WTC11 (cell line): ENCODE measurements at regions not wholly inside any gene's neighbourhood (a gene's known extent, or its start where the extent isn't known, plus 50 kb on each side); places are given as distances from the start of the nearest gene placed in this dataset.

Source experiments
- ATAC-seq: fragments of 200-7000 bp; cut with Tn5 transposase; 2 replicates; pipeline ENCODE4 v1.10.0; 2021; ENCODE audit warnings: mild to moderate bottlenecking, moderate library complexity
- CTCF ChIA-PET: fragments of 300-600 bp; sonication (Branson Sonifier 250); formaldehyde crosslinking; loops from one replicate; lab custom pipeline; 2021; ENCODE audit warnings: antibody characterized with exemption; lab: Charles Lee
- POLR2A ChIA-PET: fragments of 350-600 bp; sonication (Branson Sonifier 250); formaldehyde crosslinking; loops from one replicate; lab custom pipeline; 2021; ENCODE audit warnings: antibody characterized with exemption; lab: Charles Lee
- DNase-seq: peaks from one replicate; pipeline ENCODE4 v3.0.0; 2021; ENCODE audit warnings: low spot score
- H3K27ac Mint-ChIP-seq: 2 replicates; pipeline ENCODE4 v1.8.0; 2021; ENCODE audit warnings: mixed read lengths
- H3K27me3 Mint-ChIP-seq: 2 replicates; pipeline ENCODE4 v1.8.0; 2021; ENCODE audit warnings: low read depth, mild to moderate bottlenecking, moderate library complexity, mixed read lengths
- H3K36me3 Mint-ChIP-seq: 2 replicates; pipeline ENCODE4 v1.8.0; 2021; ENCODE audit warnings: mixed read lengths
- H3K4me1 Mint-ChIP-seq: 2 replicates; pipeline ENCODE4 v1.8.0; 2022; ENCODE audit warnings: mixed read lengths
- H3K4me3 Mint-ChIP-seq: 2 replicates; pipeline ENCODE4 v1.8.0; 2021; ENCODE audit warnings: mild to moderate bottlenecking, moderate library complexity, mixed read lengths
- H3K9me3 Mint-ChIP-seq: 2 replicates; pipeline ENCODE4 v1.8.0; 2021; ENCODE audit warnings: mixed read lengths
- ATF1 ChIP-seq: sonication (generic); formaldehyde crosslinking; IDR thresholded peaks from 2 replicates; pipeline ENCODE4 v1.8.1; 2023; ENCODE audit warnings: mild to moderate bottlenecking, moderate library complexity, missing genetic modification reagents
- EMX1 ChIP-seq: fragments of 250-450 bp; sonication (Bioruptor Pico); IDR thresholded peaks from 2 replicates; pipeline ENCODE4 v1.8.0; 2021; ENCODE audit warnings: mild to moderate bottlenecking
- ESRRA ChIP-seq: sonication (generic); formaldehyde crosslinking; IDR thresholded peaks from 2 replicates; pipeline ENCODE4 v1.8.1; 2022; ENCODE audit warnings: mild to moderate bottlenecking, missing genetic modification reagents, borderline replicate concordance
- FOXK1 ChIP-seq: sonication (generic); formaldehyde crosslinking; IDR thresholded peaks from 2 replicates; pipeline ENCODE4 v1.8.0; 2022; ENCODE audit warnings: mild to moderate bottlenecking, moderate library complexity, missing genetic modification reagents
- FOXP1 ChIP-seq: sonication (generic); formaldehyde crosslinking; IDR thresholded peaks from 2 replicates; pipeline ENCODE4 v1.8.0; 2022; ENCODE audit warnings: missing genetic modification reagents, mild to moderate bottlenecking, moderate library complexity, borderline replicate concordance
- GRHL2 ChIP-seq: fragments of 250-450 bp; sonication (Bioruptor Pico); IDR thresholded peaks from 2 replicates; pipeline ENCODE4 v1.8.0; 2022; ENCODE audit warnings: mild to moderate bottlenecking, moderate library complexity; ENCODE audit not compliant: insufficient replicate concordance, severe bottlenecking
- IRF2 ChIP-seq: sonication (generic); formaldehyde crosslinking; IDR thresholded peaks from 2 replicates; pipeline ENCODE4 v1.8.0; 2022; ENCODE audit warnings: low read depth, missing genetic modification reagents, borderline replicate concordance
- KAT7 ChIP-seq: sonication (generic); formaldehyde crosslinking; IDR thresholded peaks from 2 replicates; pipeline ENCODE4 v1.8.1; 2023; ENCODE audit warnings: missing genetic modification reagents, mild to moderate bottlenecking, borderline replicate concordance
- MXD4 ChIP-seq: fragments of 250-450 bp; sonication (Bioruptor Pico); IDR thresholded peaks from 2 replicates; pipeline ENCODE4 v1.8.0; 2021; ENCODE audit warnings: mild to moderate bottlenecking, moderate library complexity, borderline replicate concordance
- NR2C2 ChIP-seq: sonication (generic); formaldehyde crosslinking; IDR thresholded peaks from 2 replicates; pipeline ENCODE4 v1.8.0; 2022; ENCODE audit warnings: mild to moderate bottlenecking, missing genetic modification reagents
- SOX15 ChIP-seq: fragments of 250-450 bp; sonication (Bioruptor Pico); IDR thresholded peaks from 2 replicates; pipeline ENCODE4 v1.9.0; 2021; ENCODE audit warnings: mild to moderate bottlenecking
- SP1 ChIP-seq: sonication (generic); formaldehyde crosslinking; conservative IDR thresholded peaks from 2 replicates; pipeline ENCODE4 v1.8.1; 2022; ENCODE audit warnings: missing genetic modification reagents
- TEAD4 ChIP-seq: sonication (generic); formaldehyde crosslinking; IDR thresholded peaks from 2 replicates; pipeline ENCODE4 v1.8.0; 2022; ENCODE audit warnings: mild to moderate bottlenecking, missing genetic modification reagents
- ZBTB21 ChIP-seq: sonication (generic); formaldehyde crosslinking; IDR thresholded peaks from 2 replicates; pipeline ENCODE4 v1.8.1; 2023; ENCODE audit warnings: mild to moderate bottlenecking, missing genetic modification reagents, borderline replicate concordance
- ZNF232 ChIP-seq: sonication (generic); formaldehyde crosslinking; IDR thresholded peaks from 2 replicates; pipeline ENCODE4 v1.8.0; 2022; ENCODE audit warnings: mild to moderate bottlenecking, missing genetic modification reagents
- ZNF263 ChIP-seq: sonication (generic); formaldehyde crosslinking; IDR thresholded peaks from 2 replicates; pipeline ENCODE4 v1.8.1; 2022; ENCODE audit warnings: low read depth, mild to moderate bottlenecking, moderate library complexity, missing genetic modification reagents
- TF ChIP-seq, protein P1 (sequence below): sonication (generic); formaldehyde crosslinking; conservative IDR thresholded peaks from 2 replicates; pipeline ENCODE4 v1.8.1; 2022; ENCODE audit warnings: mild to moderate bottlenecking, missing genetic modification reagents
- TF ChIP-seq, protein P2 (sequence below): sonication (generic); formaldehyde crosslinking; IDR thresholded peaks from 2 replicates; pipeline ENCODE4 v1.8.0; 2023; ENCODE audit warnings: missing genetic modification reagents
- TF ChIP-seq, protein P3 (sequence below): sonication (generic); formaldehyde crosslinking; IDR thresholded peaks from 2 replicates; pipeline ENCODE4 v1.8.1; 2023; ENCODE audit warnings: mild to moderate bottlenecking, missing genetic modification reagents
- TF ChIP-seq, protein P4 (sequence below): fragments of 250-450 bp; sonication (Bioruptor Pico); IDR thresholded peaks from 2 replicates; pipeline ENCODE4 v1.9.0; 2021; ENCODE audit warnings: mild to moderate bottlenecking
- TF ChIP-seq, protein P5 (sequence below): sonication (generic); formaldehyde crosslinking; IDR thresholded peaks from 2 replicates; pipeline ENCODE4 v1.8.0; 2022; ENCODE audit warnings: mild to moderate bottlenecking, missing genetic modification reagents
- TF ChIP-seq, protein P6 (sequence below): fragments of 250-450 bp; sonication (Bioruptor Pico); IDR thresholded peaks from 2 replicates; pipeline ENCODE4 v2.1.2; 2022; ENCODE audit warnings: mild to moderate bottlenecking, moderate library complexity
- TF ChIP-seq, protein P7 (sequence below): sonication (generic); formaldehyde crosslinking; IDR thresholded peaks from 2 replicates; pipeline ENCODE4 v1.8.1; 2023; ENCODE audit warnings: mild to moderate bottlenecking, missing genetic modification reagents

DNA sequence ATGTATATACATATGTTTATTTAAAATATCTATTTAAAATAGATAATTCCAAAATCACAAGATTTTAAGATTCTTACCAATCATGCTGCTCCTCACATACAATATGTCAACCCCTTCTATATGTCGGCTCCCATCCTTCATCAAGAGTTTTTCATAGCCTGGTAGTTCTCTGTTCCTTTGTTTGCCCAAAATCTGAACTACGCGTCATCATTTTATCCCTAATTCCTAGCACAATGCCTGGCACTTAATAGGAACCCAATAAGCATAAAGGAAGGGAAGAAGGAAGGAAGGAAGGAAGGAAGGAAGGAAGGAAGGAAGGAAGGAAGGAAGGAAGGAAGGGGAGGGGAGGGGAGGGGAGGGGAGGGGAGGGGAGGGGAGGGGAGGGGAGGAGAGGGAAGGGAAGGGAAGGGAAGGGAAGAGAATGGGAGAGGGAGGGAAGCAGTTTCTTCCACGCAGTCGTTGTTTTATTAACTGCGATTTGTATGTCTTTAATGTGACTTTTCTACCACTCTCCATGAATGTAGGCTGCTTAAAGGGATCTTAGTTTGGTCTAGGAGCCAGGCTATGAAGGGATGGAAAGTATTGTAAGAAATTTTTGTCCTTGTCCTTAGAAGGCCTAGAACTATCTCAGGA, 83.3 kb upstream of the PCGF5 start (continued):
- TF ChIP-seq, protein P1, sequence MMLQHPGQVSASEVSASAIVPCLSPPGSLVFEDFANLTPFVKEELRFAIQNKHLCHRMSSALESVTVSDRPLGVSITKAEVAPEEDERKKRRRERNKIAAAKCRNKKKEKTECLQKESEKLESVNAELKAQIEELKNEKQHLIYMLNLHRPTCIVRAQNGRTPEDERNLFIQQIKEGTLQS (CRISPR knock-in tag), result no peak
- TF ChIP-seq, protein P2, sequence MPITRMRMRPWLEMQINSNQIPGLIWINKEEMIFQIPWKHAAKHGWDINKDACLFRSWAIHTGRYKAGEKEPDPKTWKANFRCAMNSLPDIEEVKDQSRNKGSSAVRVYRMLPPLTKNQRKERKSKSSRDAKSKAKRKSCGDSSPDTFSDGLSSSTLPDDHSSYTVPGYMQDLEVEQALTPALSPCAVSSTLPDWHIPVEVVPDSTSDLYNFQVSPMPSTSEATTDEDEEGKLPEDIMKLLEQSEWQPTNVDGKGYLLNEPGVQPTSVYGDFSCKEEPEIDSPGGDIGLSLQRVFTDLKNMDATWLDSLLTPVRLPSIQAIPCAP, result no peak
- TF ChIP-seq, protein P3, sequence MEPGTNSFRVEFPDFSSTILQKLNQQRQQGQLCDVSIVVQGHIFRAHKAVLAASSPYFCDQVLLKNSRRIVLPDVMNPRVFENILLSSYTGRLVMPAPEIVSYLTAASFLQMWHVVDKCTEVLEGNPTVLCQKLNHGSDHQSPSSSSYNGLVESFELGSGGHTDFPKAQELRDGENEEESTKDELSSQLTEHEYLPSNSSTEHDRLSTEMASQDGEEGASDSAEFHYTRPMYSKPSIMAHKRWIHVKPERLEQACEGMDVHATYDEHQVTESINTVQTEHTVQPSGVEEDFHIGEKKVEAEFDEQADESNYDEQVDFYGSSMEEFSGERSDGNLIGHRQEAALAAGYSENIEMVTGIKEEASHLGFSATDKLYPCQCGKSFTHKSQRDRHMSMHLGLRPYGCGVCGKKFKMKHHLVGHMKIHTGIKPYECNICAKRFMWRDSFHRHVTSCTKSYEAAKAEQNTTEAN (CRISPR knock-in tag), result no peak
- TF ChIP-seq KAT7 (no peak), FOXK1 (no peak), SP1 (CRISPR knock-in tag) (no peak)

DNA sequence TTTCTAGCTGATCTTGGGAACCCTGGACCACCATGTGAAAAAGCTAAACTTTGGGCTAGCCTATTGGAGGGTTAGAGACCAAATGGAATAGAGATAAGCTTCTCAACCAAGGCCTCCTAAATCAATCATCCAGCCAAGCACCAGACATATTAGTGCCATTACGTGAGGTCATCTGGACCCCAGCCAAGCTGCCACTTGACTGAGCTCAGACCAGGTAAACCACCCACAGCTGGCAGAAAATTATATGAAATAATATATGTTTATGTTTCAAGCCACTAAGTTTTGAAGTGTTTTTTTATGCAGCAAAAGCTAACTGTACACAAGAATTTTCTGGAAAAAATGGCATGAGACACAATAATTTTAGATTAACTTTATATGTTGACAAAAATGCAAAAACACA, 82.6 kb upstream of the PCGF5 start:
- POLR2A ChIA-PET, result no interaction called here
- DNase-seq (no peak), ATAC-seq (no peak)
- no peak for TF ChIP-seq NR2C2 (CRISPR knock-in tag)
- no peak for TF ChIP-seq TEAD4 (CRISPR knock-in tag)
- TF ChIP-seq ESRRA (CRISPR knock-in tag), result no peak
- TF ChIP-seq SOX15 (CRISPR knock-in tag), result no peak
- no peak for TF ChIP-seq MXD4 (CRISPR knock-in tag)
- TF ChIP-seq, protein P4, sequence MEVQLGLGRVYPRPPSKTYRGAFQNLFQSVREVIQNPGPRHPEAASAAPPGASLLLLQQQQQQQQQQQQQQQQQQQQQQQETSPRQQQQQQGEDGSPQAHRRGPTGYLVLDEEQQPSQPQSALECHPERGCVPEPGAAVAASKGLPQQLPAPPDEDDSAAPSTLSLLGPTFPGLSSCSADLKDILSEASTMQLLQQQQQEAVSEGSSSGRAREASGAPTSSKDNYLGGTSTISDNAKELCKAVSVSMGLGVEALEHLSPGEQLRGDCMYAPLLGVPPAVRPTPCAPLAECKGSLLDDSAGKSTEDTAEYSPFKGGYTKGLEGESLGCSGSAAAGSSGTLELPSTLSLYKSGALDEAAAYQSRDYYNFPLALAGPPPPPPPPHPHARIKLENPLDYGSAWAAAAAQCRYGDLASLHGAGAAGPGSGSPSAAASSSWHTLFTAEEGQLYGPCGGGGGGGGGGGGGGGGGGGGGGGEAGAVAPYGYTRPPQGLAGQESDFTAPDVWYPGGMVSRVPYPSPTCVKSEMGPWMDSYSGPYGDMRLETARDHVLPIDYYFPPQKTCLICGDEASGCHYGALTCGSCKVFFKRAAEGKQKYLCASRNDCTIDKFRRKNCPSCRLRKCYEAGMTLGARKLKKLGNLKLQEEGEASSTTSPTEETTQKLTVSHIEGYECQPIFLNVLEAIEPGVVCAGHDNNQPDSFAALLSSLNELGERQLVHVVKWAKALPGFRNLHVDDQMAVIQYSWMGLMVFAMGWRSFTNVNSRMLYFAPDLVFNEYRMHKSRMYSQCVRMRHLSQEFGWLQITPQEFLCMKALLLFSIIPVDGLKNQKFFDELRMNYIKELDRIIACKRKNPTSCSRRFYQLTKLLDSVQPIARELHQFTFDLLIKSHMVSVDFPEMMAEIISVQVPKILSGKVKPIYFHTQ (CRISPR knock-in tag), result no peak
- no peak for TF ChIP-seq EMX1
- TF ChIP-seq FOXP1 (CRISPR knock-in tag), result no peak
- no peak for TF ChIP-seq IRF2 (CRISPR knock-in tag)
- no peak for TF ChIP-seq ATF1 (CRISPR knock-in tag)
- TF ChIP-seq ZBTB21 (CRISPR knock-in tag), result no peak
- no peak for TF ChIP-seq GRHL2 (CRISPR knock-in tag)
- TF ChIP-seq, protein P5, sequence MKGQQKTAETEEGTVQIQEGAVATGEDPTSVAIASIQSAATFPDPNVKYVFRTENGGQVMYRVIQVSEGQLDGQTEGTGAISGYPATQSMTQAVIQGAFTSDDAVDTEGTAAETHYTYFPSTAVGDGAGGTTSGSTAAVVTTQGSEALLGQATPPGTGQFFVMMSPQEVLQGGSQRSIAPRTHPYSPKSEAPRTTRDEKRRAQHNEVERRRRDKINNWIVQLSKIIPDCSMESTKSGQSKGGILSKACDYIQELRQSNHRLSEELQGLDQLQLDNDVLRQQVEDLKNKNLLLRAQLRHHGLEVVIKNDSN (CRISPR knock-in tag), result no peak
- TF ChIP-seq, protein P6, sequence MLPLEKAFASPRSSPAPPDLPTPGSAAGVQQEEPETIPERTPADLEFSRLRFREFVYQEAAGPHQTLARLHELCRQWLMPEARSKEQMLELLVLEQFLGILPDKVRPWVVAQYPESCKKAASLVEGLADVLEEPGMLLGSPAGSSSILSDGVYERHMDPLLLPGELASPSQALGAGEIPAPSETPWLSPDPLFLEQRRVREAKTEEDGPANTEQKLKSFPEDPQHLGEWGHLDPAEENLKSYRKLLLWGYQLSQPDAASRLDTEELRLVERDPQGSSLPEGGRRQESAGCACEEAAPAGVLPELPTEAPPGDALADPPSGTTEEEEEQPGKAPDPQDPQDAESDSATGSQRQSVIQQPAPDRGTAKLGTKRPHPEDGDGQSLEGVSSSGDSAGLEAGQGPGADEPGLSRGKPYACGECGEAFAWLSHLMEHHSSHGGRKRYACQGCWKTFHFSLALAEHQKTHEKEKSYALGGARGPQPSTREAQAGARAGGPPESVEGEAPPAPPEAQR, result no peak
- no peak for TF ChIP-seq ZNF232 (CRISPR knock-in tag)
- TF ChIP-seq, protein P2, result no peak
- TF ChIP-seq, protein P7, sequence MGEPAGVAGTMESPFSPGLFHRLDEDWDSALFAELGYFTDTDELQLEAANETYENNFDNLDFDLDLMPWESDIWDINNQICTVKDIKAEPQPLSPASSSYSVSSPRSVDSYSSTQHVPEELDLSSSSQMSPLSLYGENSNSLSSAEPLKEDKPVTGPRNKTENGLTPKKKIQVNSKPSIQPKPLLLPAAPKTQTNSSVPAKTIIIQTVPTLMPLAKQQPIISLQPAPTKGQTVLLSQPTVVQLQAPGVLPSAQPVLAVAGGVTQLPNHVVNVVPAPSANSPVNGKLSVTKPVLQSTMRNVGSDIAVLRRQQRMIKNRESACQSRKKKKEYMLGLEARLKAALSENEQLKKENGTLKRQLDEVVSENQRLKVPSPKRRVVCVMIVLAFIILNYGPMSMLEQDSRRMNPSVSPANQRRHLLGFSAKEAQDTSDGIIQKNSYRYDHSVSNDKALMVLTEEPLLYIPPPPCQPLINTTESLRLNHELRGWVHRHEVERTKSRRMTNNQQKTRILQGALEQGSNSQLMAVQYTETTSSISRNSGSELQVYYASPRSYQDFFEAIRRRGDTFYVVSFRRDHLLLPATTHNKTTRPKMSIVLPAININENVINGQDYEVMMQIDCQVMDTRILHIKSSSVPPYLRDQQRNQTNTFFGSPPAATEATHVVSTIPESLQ (CRISPR knock-in tag), result no peak
- TF ChIP-seq, protein P3 (CRISPR knock-in tag), result no peak
- no peak for TF ChIP-seq ZNF263 (CRISPR knock-in tag)
- CTCF ChIA-PET, result no interaction called here
- H3K9me3 Mint-ChIP-seq, result no peaks in the 10 kb centered on the region
- no peak overlapping the region for H3K4me3 Mint-ChIP-seq
- no peak overlapping the region for H3K27ac Mint-ChIP-seq
- H3K27me3 Mint-ChIP-seq, result no peaks in the 10 kb centered on the region; the same call in 1 of the 2 replicates
- peaks cover 6% of the 10 kb centered on the region for H3K4me1 Mint-ChIP-seq
- H3K36me3 Mint-ChIP-seq, result no peaks in the 10 kb centered on the region
